Transverse colon (tissue), 3 donors: ENCODE measurements at regions not wholly inside any gene's neighbourhood (a gene's known extent, or its start where the extent isn't known, plus 50 kb on each side); places are given as distances from the start of the nearest gene placed in this dataset.

ENCODE experiments used
- EP300 ChIP-seq: sonication (generic); formaldehyde crosslinking; IDR thresholded peaks from one replicate; pipeline ENCODE4 v1.6.1; 2017; ENCODE audit warnings: antibody characterized with exemption, low read depth
- POLR2AphosphoS5 ChIP-seq, 3 donors: sonication (generic); formaldehyde crosslinking; IDR thresholded peaks; one replicate each; pipeline ENCODE4 v1.6.1; 2016; ENCODE audit warnings: antibody characterized with exemption in 3 of 3

DNA sequence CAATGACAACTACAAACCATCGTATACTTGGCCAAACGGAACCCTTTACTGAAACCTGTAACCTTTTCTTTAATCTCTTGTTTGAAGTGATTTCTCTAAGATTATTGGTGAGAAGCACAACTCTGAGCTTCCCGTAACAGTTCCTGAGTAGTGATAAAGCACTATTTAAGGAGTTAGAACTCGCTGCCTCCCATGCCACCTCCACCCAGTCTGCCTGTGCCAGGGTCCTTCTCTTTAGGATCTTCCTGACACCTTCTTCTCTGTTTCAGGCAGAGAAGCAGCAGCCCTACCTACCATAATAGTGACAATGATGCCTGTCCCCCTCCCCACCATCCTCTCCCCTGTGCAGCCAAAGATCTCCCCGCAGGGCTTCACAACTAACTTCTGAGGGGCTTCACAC lies 330.6 kb downstream of the ZSWIM6 start:
- TF ChIP-seq EP300 (no peak), POLR2AphosphoS5 (IDR thresholded peaks at IDR 0.05) (no peak)
